HFF-Myc (cell line): ENCODE measurements at regions not wholly inside any gene's neighbourhood (a gene's known extent, or its start where the extent isn't known, plus 50 kb on each side); places are given as distances from the start of the nearest gene placed in this dataset.
"Not testable (repeated sequence)": the region's sequence is repeated elsewhere in the genome, so short reads cannot be mapped to it uniquely, and the experiment has no call there.

Source experiments
- DNase-seq: peaks from one replicate; pipeline ENCODE4 v3.0.0-alpha.2; 2011; ENCODE audit warnings: low read depth; ENCODE audit errors: extremely low read depth
- H3K4me3 ChIP-seq: replicated peaks from 2 replicates; pipeline ENCODE4 v1.5.1; 2011; ENCODE audit warnings: low read depth, mild to moderate bottlenecking, control low read depth, low read length
- CTCF ChIP-seq: IDR thresholded peaks from 2 replicates; pipeline ENCODE4 v1.5.1; 2012; ENCODE audit warnings: mild to moderate bottlenecking, low read depth, low read length, control low read depth; ENCODE audit errors: missing control alignments

GRCh38 chr3:194054540-194054939 is 81.4 kb upstream of the HES1 start:
- DNase-seq, result no peak
- no peak for TF ChIP-seq CTCF
- H3K4me3 ChIP-seq, result no peak overlapping the region

DNA sequence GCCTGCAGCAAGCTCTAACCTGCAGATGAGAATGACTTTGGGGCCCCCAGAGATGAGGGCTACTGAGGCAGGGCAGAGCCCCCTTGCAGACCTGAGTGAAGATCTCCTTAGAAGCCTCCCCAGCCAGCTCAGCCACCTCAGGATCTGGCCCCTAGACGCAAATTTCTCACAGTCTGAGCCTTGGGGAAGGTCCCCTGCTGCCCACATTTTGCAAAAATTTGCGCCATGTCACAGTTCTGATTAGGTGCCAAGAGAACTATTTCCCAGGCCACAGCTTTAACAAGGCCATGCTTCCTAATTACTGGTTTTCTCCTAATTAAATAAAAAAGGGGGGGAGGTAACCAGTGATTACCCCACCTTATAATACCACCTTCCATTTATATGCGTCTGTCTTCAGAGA is 81.0 kb upstream of the HES1 start:
- no peak for TF ChIP-seq CTCF
- no peak overlapping the region for H3K4me3 ChIP-seq
- DNase-seq, result no peak

DNA sequence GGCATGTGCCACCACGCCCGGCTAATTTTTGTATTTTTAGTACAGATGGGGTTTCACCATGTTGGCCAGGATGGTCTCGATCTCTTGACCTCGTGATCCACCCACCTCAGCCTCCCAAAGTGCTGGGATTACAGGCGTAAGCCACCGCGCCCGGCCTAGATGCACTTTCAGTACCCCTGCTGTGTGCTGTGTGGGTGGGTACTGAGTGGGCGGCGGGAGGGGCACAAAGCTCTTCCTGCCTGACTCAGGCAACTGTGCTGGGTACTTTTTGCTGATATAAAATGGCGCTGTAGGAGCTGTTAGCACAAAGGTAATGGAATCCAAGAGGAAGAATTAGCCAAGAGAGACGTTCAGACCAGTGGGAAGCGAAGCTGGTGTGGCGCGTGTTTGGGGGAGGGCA is 79.6 kb upstream of the HES1 start:
- not testable (repeated sequence) for H3K4me3 ChIP-seq, DNase-seq

DNA sequence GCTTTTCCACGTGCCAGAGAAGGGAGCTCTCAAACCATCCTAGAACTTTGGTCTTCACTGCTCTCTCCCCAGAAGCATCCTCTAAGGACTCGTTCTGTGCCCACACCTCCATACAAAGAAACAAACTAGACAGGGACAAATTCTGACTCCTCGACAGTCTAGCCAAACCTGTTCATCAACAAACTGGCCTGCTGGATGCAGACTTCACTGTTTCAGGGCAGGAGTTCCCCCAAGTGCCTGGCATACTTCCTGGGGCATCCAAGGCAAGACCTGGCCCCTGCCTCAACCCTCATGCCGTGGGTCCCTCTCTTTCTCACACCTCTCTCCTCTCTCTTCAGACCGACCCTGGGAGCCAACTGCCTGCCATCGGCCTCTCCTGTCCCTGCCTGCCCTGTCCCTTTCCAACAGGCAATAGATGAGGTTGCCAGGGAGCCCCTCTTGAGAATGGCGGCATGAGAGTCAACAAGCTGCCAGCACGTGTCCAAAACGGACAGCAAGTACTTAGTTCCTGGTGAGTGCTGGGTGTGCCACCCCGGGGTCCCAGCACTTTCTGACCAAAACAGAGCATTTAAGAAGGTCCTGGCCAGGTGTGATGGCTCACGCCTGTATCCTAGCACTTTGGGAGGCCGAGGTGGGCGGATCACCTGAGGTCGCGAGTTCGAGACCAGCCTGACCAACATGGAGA is 79.1 kb upstream of the HES1 start:
- no peak overlapping the region for H3K4me3 ChIP-seq
- no peak for DNase-seq
- TF ChIP-seq CTCF, result no peak

- no peak for DNase-seq
- H3K4me3 ChIP-seq, result no peak overlapping the region
- TF ChIP-seq CTCF, result no peak
Measured at GRCh38 chr3:194057570-194058188, 78.3 kb upstream of the HES1 start.

DNA sequence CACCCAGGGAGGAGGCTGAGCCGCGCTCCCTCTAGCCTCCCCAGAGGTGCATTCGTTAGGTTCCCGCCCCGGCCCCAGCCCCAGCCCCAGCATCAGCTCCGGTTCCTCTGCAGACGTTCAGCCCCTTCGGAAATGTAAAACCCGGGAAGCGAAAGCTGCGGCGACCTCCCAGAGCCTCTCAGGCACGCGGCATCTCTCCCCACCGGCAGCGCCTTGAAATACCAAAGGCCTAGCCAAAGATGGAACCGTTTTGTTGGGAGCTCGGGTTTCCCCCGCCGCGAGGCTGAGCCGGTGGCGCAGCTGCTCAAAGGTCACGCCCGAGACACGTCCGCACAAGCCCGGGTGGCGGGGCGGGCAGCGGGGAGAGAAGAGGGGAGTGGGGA is 77.8 kb upstream of the HES1 start:
- no peak for DNase-seq
- no peak overlapping the region for H3K4me3 ChIP-seq
- no peak for TF ChIP-seq CTCF

- TF ChIP-seq CTCF, result no peak
- DNase-seq, result no peak
- no peak overlapping the region for H3K4me3 ChIP-seq
Measured at GRCh38 chr3:194058753-194059152, 77.2 kb upstream of the HES1 start.
